ENCODE measurements at regions not wholly inside any gene's neighbourhood (a gene's known extent, or its start where the extent isn't known, plus 50 kb on each side); places are given as distances from the start of the nearest gene placed in this dataset.
A peak's percentile ranks its signal among the peaks of the same experiment; 100 is the strongest.
"Not testable (repeated sequence)": the region's sequence is repeated elsewhere in the genome, so short reads cannot be mapped to it uniquely, and the experiment has no call there.

GRCh38 chr5:13348568-13348967 lies 595.9 kb downstream of the DNAH5 start:
- H3K27ac ChIP-seq, result no peak overlapping the region
- in situ Hi-C loops (cut with MboI; ENCODE audit: low pct_unique_long_range_greater_than_20kb in 2 of 9, low sequenced_read_pairs in 9 of 9, unreplicated experiment in 9 of 9), result no loop called here
- WGBS, 10 experiments, result 20 to 100% (median 78%) methylated on average over 1 to 3 of the region's 3 CpGs; no CpG with 5 or more reads in 2 of the 10 experiments
- H3K4me3 ChIP-seq, result no peak overlapping the region
- no peaks in the 10 kb centered on the region for H3K4me1 ChIP-seq (replicated peaks in 1 of 2)
- ATAC-seq (replicated peaks in 6 of 8), result no peak

- 52 to 100% (median 100%) methylated on average over 1 to 4 of the region's 4 CpGs; no CpG with 5 or more reads in 1 of the 10 experiments for WGBS, 10 experiments
- in situ Hi-C loops (cut with MboI; ENCODE audit: low pct_unique_long_range_greater_than_20kb in 2 of 9, low sequenced_read_pairs in 9 of 9, unreplicated experiment in 9 of 9), result no loop called here
- Histone ChIP-seq H3K4me1 (replicated peaks in 1 of 2) (no peaks in the 10 kb centered on the region), H3K27ac (no peak overlapping the region), H3K4me3 (no peak overlapping the region)
- ATAC-seq (replicated peaks in 6 of 8), result no peak
Observed at GRCh38 chr5:13346401-13346800, 598.1 kb downstream of the DNAH5 start.

DNA sequence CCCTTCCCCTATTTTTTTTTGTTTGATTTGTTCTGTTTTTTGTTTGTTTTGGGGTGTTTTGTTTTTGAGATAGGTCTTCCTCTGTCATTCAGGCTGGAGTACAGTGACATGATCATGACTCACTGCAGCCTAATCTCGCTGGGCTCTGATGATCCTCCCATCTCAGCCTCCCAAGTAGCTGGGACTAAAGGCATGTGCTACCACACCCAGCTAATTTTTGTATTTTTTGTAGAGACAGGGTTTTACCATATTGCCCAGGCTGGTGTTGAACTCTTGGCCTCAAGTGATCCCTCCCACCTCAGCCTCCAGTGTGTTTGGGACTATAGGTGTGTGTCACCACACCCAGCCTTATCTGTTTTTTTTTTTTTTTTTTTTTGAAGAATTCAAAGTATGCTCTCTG lies 605.4 kb downstream of the DNAH5 start:
- 0% methylated on average over 1 of the region's 1 CpG; no CpG with 5 or more reads in 6 of the 10 experiments for WGBS, 10 experiments
- in situ Hi-C loops (cut with MboI; ENCODE audit: low pct_unique_long_range_greater_than_20kb in 2 of 9, low sequenced_read_pairs in 9 of 9, unreplicated experiment in 9 of 9), result no loop called here

DNA sequence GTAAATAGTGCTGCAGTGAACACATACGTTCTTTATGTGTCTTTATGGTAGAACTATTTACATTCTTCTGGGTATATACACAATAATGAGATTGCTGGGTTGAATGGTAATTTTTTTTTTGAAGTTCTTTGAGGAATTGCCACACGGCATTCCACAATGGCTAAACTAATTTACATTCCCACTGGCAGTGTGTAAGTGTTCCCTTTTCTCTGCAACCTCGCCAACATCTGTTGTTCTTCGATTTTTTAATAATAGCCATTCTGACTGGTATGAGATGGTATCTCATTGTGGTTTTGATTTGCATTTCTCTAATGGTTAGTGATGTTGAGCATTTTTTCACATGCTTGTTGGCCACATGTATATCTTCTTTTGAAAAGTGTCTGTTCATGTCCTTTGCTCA lies 609.5 kb downstream of the DNAH5 start:
- H3K4me3 ChIP-seq; in situ Hi-C loops (cut with MboI; ENCODE audit: low pct_unique_long_range_greater_than_20kb in 2 of 9, low sequenced_read_pairs in 9 of 9, unreplicated experiment in 9 of 9); H3K27ac ChIP-seq; ATAC-seq (replicated peaks in 6 of 8); H3K4me1 ChIP-seq (replicated peaks in 1 of 2): not testable (repeated sequence)
- 6 to 94% (median 69%) methylated on average over 1 to 4 of the region's 4 CpGs for WGBS, 10 experiments

More for the DNA sequence above, 605.4 kb downstream of the DNAH5 start:
- H3K27ac ChIP-seq, result no peak overlapping the region
- no peak overlapping the region for H3K4me3 ChIP-seq
- ATAC-seq (replicated peaks in 6 of 8), result no peak
- no peaks in the 10 kb centered on the region for H3K4me1 ChIP-seq (replicated peaks in 1 of 2)

DNA sequence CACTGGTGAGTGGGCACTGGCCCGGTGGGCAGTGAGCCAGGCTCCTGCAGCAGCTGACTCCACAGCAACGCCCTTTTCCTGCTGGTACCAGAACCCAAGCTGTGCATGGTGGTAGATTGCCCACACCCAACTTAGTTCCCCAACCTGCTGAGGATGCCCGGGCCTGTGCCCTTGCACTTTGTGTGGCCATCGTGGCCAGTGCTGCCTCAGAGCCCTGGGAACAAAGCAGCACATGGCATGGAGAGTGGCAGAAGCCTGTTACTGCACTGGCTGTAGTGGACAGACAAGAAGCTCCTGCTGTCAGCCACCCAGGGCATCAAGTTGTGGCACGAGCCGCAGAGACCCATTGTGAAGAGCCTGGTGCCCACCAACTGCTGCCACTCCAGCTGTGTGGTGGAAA lies 612.9 kb downstream of the DNAH5 start:
- in situ Hi-C loops (cut with MboI; ENCODE audit: low pct_unique_long_range_greater_than_20kb in 2 of 9, low sequenced_read_pairs in 9 of 9, unreplicated experiment in 9 of 9), result no loop called here
- Histone ChIP-seq H3K4me1 (replicated peaks in 1 of 2) (no peaks in the 10 kb centered on the region), H3K27ac (no peak overlapping the region), H3K4me3 (no peak overlapping the region)
- no peak for ATAC-seq (replicated peaks in 6 of 8)
- WGBS, 10 experiments, result 30 to 100% (median 85%) methylated on average over 2 to 3 of the region's 6 CpGs; no CpG with 5 or more reads in 6 of the 10 experiments

DNA sequence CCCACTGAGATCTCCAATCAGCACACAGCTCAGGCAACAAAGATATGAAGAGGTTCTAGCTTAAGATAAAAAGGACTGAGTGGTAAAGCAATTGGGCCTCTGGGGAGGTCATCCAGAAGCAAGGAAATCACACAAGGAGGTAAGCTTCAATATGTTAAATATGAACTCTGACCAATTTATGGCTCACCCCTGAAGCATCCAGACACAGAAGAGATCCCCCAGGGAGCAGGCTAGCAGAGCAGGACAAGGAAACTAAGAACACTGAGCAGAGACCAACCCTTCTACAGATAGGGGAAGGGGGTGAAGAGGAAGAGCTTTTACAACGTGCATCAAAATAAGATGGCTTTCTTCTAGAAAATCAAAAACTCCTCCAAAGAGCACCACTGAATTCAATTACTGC lies 616.2 kb downstream of the DNAH5 start:
- in situ Hi-C loops (cut with MboI; ENCODE audit: low pct_unique_long_range_greater_than_20kb in 2 of 9, low sequenced_read_pairs in 9 of 9, unreplicated experiment in 9 of 9), result no loop called here
- Histone ChIP-seq H3K27ac (no peak overlapping the region), H3K4me1 (replicated peaks in 1 of 2) (peaks cover 0 to 2% of the 10 kb centered on the region in 2 donors), H3K4me3 (no peak overlapping the region)
- ATAC-seq (replicated peaks in 6 of 8), result no peak
- WGBS, 10 experiments, result 0 to 100% (median 58%) methylated on average over 1 of the region's 1 CpG; no CpG with 5 or more reads in 4 of the 10 experiments

- WGBS, 10 experiments, result 0 to 70% (median 29%) methylated on average over 1 of the region's 1 CpG; no CpG with 5 or more reads in 2 of the 10 experiments
- Histone ChIP-seq H3K4me1 (replicated peaks in 1 of 2) (peaks cover 0 to 2% of the 10 kb centered on the region in 2 donors), H3K4me3 (no peak overlapping the region), H3K27ac (no peak overlapping the region)
- in situ Hi-C loops (cut with MboI; ENCODE audit: low pct_unique_long_range_greater_than_20kb in 2 of 9, low sequenced_read_pairs in 9 of 9, unreplicated experiment in 9 of 9), result no loop called here
- peak in 1 of 8 experiments; percentile 43 for ATAC-seq (replicated peaks in 6 of 8)
Observed at GRCh38 chr5:13325765-13326164, 618.7 kb downstream of the DNAH5 start.

DNA sequence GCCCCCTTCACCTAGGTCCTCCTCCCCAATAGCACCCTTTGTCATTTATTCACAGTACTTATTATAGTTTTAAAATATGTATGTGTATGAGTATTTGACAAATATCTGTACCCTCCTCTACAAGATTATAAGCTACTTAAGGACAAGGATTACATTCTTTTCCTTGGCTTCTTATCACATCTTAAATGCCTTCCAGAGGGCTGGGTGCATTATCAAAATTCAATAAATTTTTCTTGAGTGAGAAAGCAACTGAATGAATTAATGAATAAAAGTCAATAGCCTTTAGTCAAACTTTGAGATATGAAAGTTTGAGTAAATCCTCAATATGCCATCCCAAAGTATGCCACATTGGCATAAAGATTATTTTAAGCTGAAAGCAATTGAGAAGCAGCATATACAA lies 621.7 kb downstream of the DNAH5 start:
- no peak overlapping the region for H3K27ac ChIP-seq
- in situ Hi-C loops (cut with MboI; ENCODE audit: low pct_unique_long_range_greater_than_20kb in 2 of 9, low sequenced_read_pairs in 9 of 9, unreplicated experiment in 9 of 9), result no loop called here
- H3K4me1 ChIP-seq (replicated peaks in 1 of 2), result peaks cover 0 to 2% of the 10 kb centered on the region in 2 donors
- no peak for ATAC-seq (replicated peaks in 6 of 8)
- H3K4me3 ChIP-seq, result no peak overlapping the region

GRCh38 chr5:13317654-13318053 lies 626.8 kb downstream of the DNAH5 start:
- no peak overlapping the region for H3K4me3 ChIP-seq
- WGBS, 10 experiments, result 0 to 92% (median 42%) methylated on average over 1 to 3 of the region's 3 CpGs
- in situ Hi-C loops (cut with MboI; ENCODE audit: low pct_unique_long_range_greater_than_20kb in 2 of 9, low sequenced_read_pairs in 9 of 9, unreplicated experiment in 9 of 9), result no loop called here

DNA sequence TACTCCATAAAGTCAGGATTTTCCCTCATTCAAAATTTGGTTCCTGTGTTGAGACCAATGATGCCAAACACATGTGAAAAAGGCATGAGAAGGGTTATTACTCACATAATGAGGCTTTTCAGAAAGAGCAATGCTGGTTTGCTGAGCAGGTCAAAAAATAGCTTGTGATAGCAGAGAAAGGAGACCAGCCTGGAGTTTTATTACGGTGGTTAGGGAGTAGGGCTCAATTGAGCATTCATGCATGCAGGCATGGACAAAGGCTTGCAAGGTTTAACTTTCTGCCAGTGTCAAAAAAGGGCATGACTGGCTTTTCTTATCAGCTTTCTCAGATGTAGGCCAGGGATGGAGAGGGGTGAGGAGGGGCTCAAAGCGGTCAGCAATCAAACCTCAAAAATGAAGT lies 628.3 kb downstream of the DNAH5 start:
- peak in 2 of 8 experiments; percentile 33 to 43 for ATAC-seq (replicated peaks in 6 of 8)
- no peak overlapping the region for H3K27ac ChIP-seq
- WGBS, 10 experiments, result 0 to 40% (median 20%) methylated on average over 1 to 2 of the region's 2 CpGs; no CpG with 5 or more reads in 3 of the 10 experiments
- H3K4me1 ChIP-seq (replicated peaks in 1 of 2), result peaks cover 5% of the 10 kb centered on the region in 2 donors
- H3K4me3 ChIP-seq, result no peak overlapping the region
- in situ Hi-C loops (cut with MboI; ENCODE audit: low pct_unique_long_range_greater_than_20kb in 2 of 9, low sequenced_read_pairs in 9 of 9, unreplicated experiment in 9 of 9), result no loop called here

More at GRCh38 chr5:13317654-13318053, 626.8 kb downstream of the DNAH5 start:
- Histone ChIP-seq H3K4me1 (replicated peaks in 1 of 2) (peaks cover 5% of the 10 kb centered on the region in 2 donors), H3K27ac (no peak overlapping the region)
- ATAC-seq (replicated peaks in 6 of 8), result no peak

GRCh38 chr5:13307480-13307879 lies 637.0 kb downstream of the DNAH5 start:
- in situ Hi-C loops (cut with MboI; ENCODE audit: low pct_unique_long_range_greater_than_20kb in 2 of 9, low sequenced_read_pairs in 9 of 9, unreplicated experiment in 9 of 9), result no loop called here
- ATAC-seq (replicated peaks in 6 of 8), result no peak
- H3K27ac ChIP-seq, result no peak overlapping the region
- H3K4me3 ChIP-seq, result no peak overlapping the region
- H3K4me1 ChIP-seq (replicated peaks in 1 of 2), result no peaks in the 10 kb centered on the region

DNA sequence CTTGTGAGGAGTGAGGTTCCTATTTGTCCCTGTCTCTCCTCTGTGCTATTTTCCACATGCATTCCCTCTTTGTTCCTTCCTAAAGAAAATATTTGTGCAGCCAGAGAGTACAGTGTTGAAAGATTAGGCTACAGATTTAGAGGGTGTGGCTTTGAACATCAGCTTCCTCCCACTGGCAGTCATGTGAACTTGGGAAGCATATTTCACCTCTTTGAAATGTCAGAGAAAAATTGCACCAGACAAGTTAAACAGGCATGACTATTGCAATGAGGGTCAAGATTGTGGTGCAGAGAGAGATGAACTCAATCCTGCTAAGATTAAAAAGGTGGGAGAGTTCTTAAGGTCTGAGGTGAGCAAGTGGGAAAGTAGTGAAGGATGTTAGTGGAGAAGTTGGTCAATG lies 641.0 kb downstream of the DNAH5 start:
- Histone ChIP-seq H3K4me1 (replicated peaks in 1 of 2) (no peaks in the 10 kb centered on the region), H3K27ac (no peak overlapping the region), H3K4me3 (no peak overlapping the region)
- peak in 2 of 8 experiments; percentile 22 to 35 for ATAC-seq (replicated peaks in 6 of 8)
- in situ Hi-C loops (cut with MboI; ENCODE audit: low pct_unique_long_range_greater_than_20kb in 2 of 9, low sequenced_read_pairs in 9 of 9, unreplicated experiment in 9 of 9), result no loop called here

- Histone ChIP-seq H3K4me1 (replicated peaks in 1 of 2) (no peaks in the 10 kb centered on the region), H3K4me3 (no peak overlapping the region), H3K27ac (no peak overlapping the region)
- in situ Hi-C loops (cut with MboI; ENCODE audit: low pct_unique_long_range_greater_than_20kb in 2 of 9, low sequenced_read_pairs in 9 of 9, unreplicated experiment in 9 of 9), result no loop called here
- 0 to 100% (median 80%) methylated on average over 1 to 2 of the region's 2 CpGs; no CpG with 5 or more reads in 3 of the 10 experiments for WGBS, 10 experiments
- no peak for ATAC-seq (replicated peaks in 6 of 8)
Observed at GRCh38 chr5:13278811-13279210, 665.7 kb downstream of the DNAH5 start.

DNA sequence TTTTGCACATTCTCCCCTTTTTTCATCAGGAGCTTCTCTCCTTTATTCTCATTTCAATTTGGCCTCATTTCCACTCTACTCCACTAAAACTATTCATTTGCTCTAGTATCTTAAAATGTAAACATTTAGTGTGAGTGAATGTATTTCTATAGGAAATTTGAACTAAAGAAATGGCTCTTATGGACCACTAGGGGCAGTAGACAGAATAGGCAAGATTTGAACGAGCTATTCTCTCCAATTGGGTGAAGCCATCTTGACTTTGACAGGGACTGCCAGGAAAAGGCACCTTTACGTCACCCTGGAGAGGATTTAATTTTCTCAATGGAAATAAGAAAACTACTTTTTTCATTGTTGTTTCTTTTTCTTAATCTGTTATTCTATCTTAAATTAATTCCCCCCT lies 666.3 kb downstream of the DNAH5 start:
- WGBS, 10 experiments, result 42 to 100% (median 87%) methylated on average over 1 to 2 of the region's 2 CpGs
- ATAC-seq (replicated peaks in 6 of 8), result no peak
- Histone ChIP-seq H3K4me1 (replicated peaks in 1 of 2) (no peaks in the 10 kb centered on the region), H3K27ac (no peak overlapping the region), H3K4me3 (no peak overlapping the region)
- in situ Hi-C loops (cut with MboI; ENCODE audit: low pct_unique_long_range_greater_than_20kb in 2 of 9, low sequenced_read_pairs in 9 of 9, unreplicated experiment in 9 of 9), result no loop called here
